ENCODE measurements at regions not wholly inside any gene's neighbourhood (a gene's known extent, or its start where the extent isn't known, plus 50 kb on each side); places are given as distances from the start of the nearest gene placed in this dataset.

- DNase-seq (no peak), ATAC-seq (replicated peaks in 1 of 4) (no peak)
- H3K36me3 Mint-ChIP-seq, result no peaks in the 10 kb centered on the region
- H3K4me1 ChIP-seq (ENCODE audit: control insufficient read depth in 1 of 2, extremely low read depth in 1 of 2, insufficient read depth in 2 of 2, low read length in 2 of 2), result no peaks in the 10 kb centered on the region
- H3K27ac Mint-ChIP-seq, result no peak overlapping the region
- no peaks in the 10 kb centered on the region for H3K4me1 Mint-ChIP-seq
- H3K27me3 ChIP-seq (replicated peaks in 1 of 2; ENCODE audit: control insufficient read depth in 2 of 2, extremely low read depth in 1 of 2, insufficient read depth in 2 of 2, low read length in 1 of 2), result peaks cover 0 to 11% of the 10 kb centered on the region in 2 experiments
- no peak overlapping the region for H3K27ac ChIP-seq (ENCODE audit: low read length)
- H3K4me3 ChIP-seq (ENCODE audit: control insufficient read depth in 1 of 2, extremely low read depth in 1 of 2, low read length in 1 of 2), result no peak overlapping the region
- no peaks in the 10 kb centered on the region for H3K36me3 ChIP-seq (ENCODE audit: control insufficient read depth in 2 of 2, extremely low read depth in 1 of 2, insufficient read depth in 1 of 2, low read length in 1 of 2)
- no peak overlapping the region for H3K4me3 Mint-ChIP-seq
- H3K9me3 ChIP-seq, result no peaks in the 10 kb centered on the region
- H3K27me3 Mint-ChIP-seq, result peaks cover 1 to 4% of the 10 kb centered on the region in 2 donors
- POLR2A ChIA-PET, result no interaction called here
- WGBS (ENCODE audit: insufficient coverage), result 34% methylated on average over 5 of the region's 19 CpGs
- no peaks in the 10 kb centered on the region for H3K9me3 Mint-ChIP-seq
- CTCF ChIA-PET, result no interaction called here
Observed at GRCh38 chr5:174189654-174190541, 144.4 kb downstream of the NSG2 start.

GRCh38 chr5:174191076-174191475 is 145.6 kb downstream of the NSG2 start:
- Mint-ChIP-seq H3K4me3 (no peak overlapping the region), H3K4me1 (no peaks in the 10 kb centered on the region), H3K27me3 (peaks cover 1 to 4% of the 10 kb centered on the region in 2 donors), H3K36me3 (no peaks in the 10 kb centered on the region), H3K27ac (no peak overlapping the region), H3K9me3 (no peaks in the 10 kb centered on the region)
- Histone ChIP-seq H3K27me3 (replicated peaks in 1 of 2; ENCODE audit: control insufficient read depth in 2 of 2, extremely low read depth in 1 of 2, insufficient read depth in 2 of 2, low read length in 1 of 2) (peaks cover 0 to 14% of the 10 kb centered on the region in 2 experiments), H3K4me1 (ENCODE audit: control insufficient read depth in 1 of 2, extremely low read depth in 1 of 2, insufficient read depth in 2 of 2, low read length in 2 of 2) (no peaks in the 10 kb centered on the region), H3K27ac (ENCODE audit: low read length) (no peak overlapping the region), H3K4me3 (ENCODE audit: control insufficient read depth in 1 of 2, extremely low read depth in 1 of 2, low read length in 1 of 2) (no peak overlapping the region), H3K36me3 (ENCODE audit: control insufficient read depth in 2 of 2, extremely low read depth in 1 of 2, insufficient read depth in 1 of 2, low read length in 1 of 2) (no peaks in the 10 kb centered on the region), H3K9me3 (no peaks in the 10 kb centered on the region)
- 57% methylated on average over 3 of the region's 4 CpGs for WGBS (ENCODE audit: insufficient coverage)
- DNase-seq (no peak), ATAC-seq (replicated peaks in 1 of 4) (no peak)
- ChIA-PET POLR2A (no interaction called here), CTCF (no interaction called here)

GRCh38 chr5:174191850-174192655 is 146.5 kb downstream of the NSG2 start:
- H3K9me3 ChIP-seq, result no peaks in the 10 kb centered on the region
- H3K27me3 ChIP-seq (replicated peaks in 1 of 2; ENCODE audit: control insufficient read depth in 2 of 2, extremely low read depth in 1 of 2, insufficient read depth in 2 of 2, low read length in 1 of 2), result peaks cover 0 to 13% of the 10 kb centered on the region in 2 experiments
- no peak overlapping the region for H3K4me3 ChIP-seq (ENCODE audit: control insufficient read depth in 1 of 2, extremely low read depth in 1 of 2, low read length in 1 of 2)
- no peaks in the 10 kb centered on the region for H3K4me1 ChIP-seq (ENCODE audit: control insufficient read depth in 1 of 2, extremely low read depth in 1 of 2, insufficient read depth in 2 of 2, low read length in 2 of 2)
- Mint-ChIP-seq H3K27me3 (peaks cover 1 to 4% of the 10 kb centered on the region in 2 donors), H3K4me1 (no peaks in the 10 kb centered on the region), H3K27ac (no peak overlapping the region), H3K9me3 (no peaks in the 10 kb centered on the region), H3K36me3 (no peaks in the 10 kb centered on the region), H3K4me3 (no peak overlapping the region)
- no peak for ATAC-seq (replicated peaks in 1 of 4)
- CTCF ChIA-PET, result no interaction called here
- WGBS (ENCODE audit: insufficient coverage), result 72% methylated on average over 7 of the region's 10 CpGs
- H3K27ac ChIP-seq (ENCODE audit: low read length), result no peak overlapping the region
- POLR2A ChIA-PET, result no interaction called here
- DNase-seq, result no peak
- no peaks in the 10 kb centered on the region for H3K36me3 ChIP-seq (ENCODE audit: control insufficient read depth in 2 of 2, extremely low read depth in 1 of 2, insufficient read depth in 1 of 2, low read length in 1 of 2)

GRCh38 chr5:174192901-174193300 is 147.4 kb downstream of the NSG2 start:
- H3K9me3 ChIP-seq, result no peaks in the 10 kb centered on the region
- Mint-ChIP-seq H3K36me3 (no peaks in the 10 kb centered on the region), H3K4me3 (no peak overlapping the region), H3K27me3 (peaks cover 1 to 4% of the 10 kb centered on the region in 2 donors), H3K27ac (no peak overlapping the region), H3K9me3 (no peaks in the 10 kb centered on the region), H3K4me1 (no peaks in the 10 kb centered on the region)
- H3K4me3 ChIP-seq (ENCODE audit: control insufficient read depth in 1 of 2, extremely low read depth in 1 of 2, low read length in 1 of 2), result no peak overlapping the region
- ATAC-seq (replicated peaks in 1 of 4) (no peak), DNase-seq (no peak)
- no peaks in the 10 kb centered on the region for H3K4me1 ChIP-seq (ENCODE audit: control insufficient read depth in 1 of 2, extremely low read depth in 1 of 2, insufficient read depth in 2 of 2, low read length in 2 of 2)
- ChIA-PET CTCF (no interaction called here), POLR2A (no interaction called here)
- no peaks in the 10 kb centered on the region for H3K36me3 ChIP-seq (ENCODE audit: control insufficient read depth in 2 of 2, extremely low read depth in 1 of 2, insufficient read depth in 1 of 2, low read length in 1 of 2)
- WGBS (ENCODE audit: insufficient coverage), result 86% methylated on average over 13 of the region's 14 CpGs
- peaks cover 0 to 13% of the 10 kb centered on the region in 2 experiments for H3K27me3 ChIP-seq (replicated peaks in 1 of 2; ENCODE audit: control insufficient read depth in 2 of 2, extremely low read depth in 1 of 2, insufficient read depth in 2 of 2, low read length in 1 of 2)
- H3K27ac ChIP-seq (ENCODE audit: low read length), result no peak overlapping the region

- Mint-ChIP-seq H3K27ac (no peak overlapping the region), H3K4me3 (no peak overlapping the region), H3K4me1 (no peaks in the 10 kb centered on the region), H3K36me3 (no peaks in the 10 kb centered on the region), H3K27me3 (peaks cover 1 to 4% of the 10 kb centered on the region in 2 donors), H3K9me3 (peaks cover 0 to 3% (median 0%) of the 10 kb centered on the region in 3 donors)
- H3K27me3 ChIP-seq (replicated peaks in 1 of 2; ENCODE audit: control insufficient read depth in 2 of 2, extremely low read depth in 1 of 2, insufficient read depth in 2 of 2, low read length in 1 of 2), result peaks cover 0 to 9% of the 10 kb centered on the region in 2 experiments
- ChIA-PET CTCF (no interaction called here), POLR2A (no interaction called here)
- no peaks in the 10 kb centered on the region for H3K9me3 ChIP-seq
- no peaks in the 10 kb centered on the region for H3K36me3 ChIP-seq (ENCODE audit: control insufficient read depth in 2 of 2, extremely low read depth in 1 of 2, insufficient read depth in 1 of 2, low read length in 1 of 2)
- no peak overlapping the region for H3K27ac ChIP-seq (ENCODE audit: low read length)
- no peak overlapping the region for H3K4me3 ChIP-seq (ENCODE audit: control insufficient read depth in 1 of 2, extremely low read depth in 1 of 2, low read length in 1 of 2)
- ATAC-seq (replicated peaks in 1 of 4) (no peak), DNase-seq (no peak)
- no peaks in the 10 kb centered on the region for H3K4me1 ChIP-seq (ENCODE audit: control insufficient read depth in 1 of 2, extremely low read depth in 1 of 2, insufficient read depth in 2 of 2, low read length in 2 of 2)
- no CpG with 5 or more reads among the region's 2 CpGs for WGBS (ENCODE audit: insufficient coverage)
Observed at GRCh38 chr5:174195517-174195916, 150.0 kb downstream of the NSG2 start.

GRCh38 chr5:174197929-174198328 is 152.4 kb downstream of the NSG2 start:
- peaks cover 0 to 4% of the 10 kb centered on the region in 2 donors for H3K27me3 Mint-ChIP-seq
- no peak overlapping the region for H3K27ac ChIP-seq (ENCODE audit: low read length)
- H3K9me3 ChIP-seq, result no peaks in the 10 kb centered on the region
- no peak overlapping the region for H3K4me3 ChIP-seq (ENCODE audit: control insufficient read depth in 1 of 2, extremely low read depth in 1 of 2, low read length in 1 of 2)
- H3K4me1 ChIP-seq (ENCODE audit: control insufficient read depth in 1 of 2, extremely low read depth in 1 of 2, insufficient read depth in 2 of 2, low read length in 2 of 2), result no peaks in the 10 kb centered on the region
- WGBS (ENCODE audit: insufficient coverage), result no CpG with 5 or more reads among the region's 3 CpGs
- H3K4me3 Mint-ChIP-seq, result no peak overlapping the region
- no peaks in the 10 kb centered on the region for H3K36me3 ChIP-seq (ENCODE audit: control insufficient read depth in 2 of 2, extremely low read depth in 1 of 2, insufficient read depth in 1 of 2, low read length in 1 of 2)
- ChIA-PET POLR2A (no interaction called here), CTCF (no interaction called here)
- H3K27me3 ChIP-seq (replicated peaks in 1 of 2; ENCODE audit: control insufficient read depth in 2 of 2, extremely low read depth in 1 of 2, insufficient read depth in 2 of 2, low read length in 1 of 2), result peaks cover 0 to 9% of the 10 kb centered on the region in 2 experiments
- DNase-seq (no peak), ATAC-seq (replicated peaks in 1 of 4) (no peak)
- H3K27ac Mint-ChIP-seq, result no peak overlapping the region
- peaks cover 2 to 5% (median 4%) of the 10 kb centered on the region in 3 donors for H3K9me3 Mint-ChIP-seq
- no peaks in the 10 kb centered on the region for H3K36me3 Mint-ChIP-seq
- no peaks in the 10 kb centered on the region for H3K4me1 Mint-ChIP-seq

Measured in T-cell (primary cell).